H1 (cell line): ENCODE measurements at regions not wholly inside any gene's neighbourhood (a gene's known extent, or its start where the extent isn't known, plus 50 kb on each side); places are given as distances from the start of the nearest gene placed in this dataset.

ENCODE experiments used
- ATF2 ChIP-seq: IDR thresholded peaks from 2 replicates; pipeline ENCODE4 v1.6.1; 2012; ENCODE audit warnings: low read length, inconsistent platforms

- TF ChIP-seq ATF2, result no peak
Measured at GRCh38 chr17:5915337-5915736, 154.8 kb upstream of the WSCD1 start (continued).
